Fibroblast of skin of right biceps (primary cell): ENCODE measurements at regions not wholly inside any gene's neighbourhood (a gene's known extent, or its start where the extent isn't known, plus 50 kb on each side); places are given as distances from the start of the nearest gene placed in this dataset.

Experiments used
- DNase-seq: peaks from one replicate; pipeline ENCODE4 v3.0.0-alpha.2; 2013

DNA sequence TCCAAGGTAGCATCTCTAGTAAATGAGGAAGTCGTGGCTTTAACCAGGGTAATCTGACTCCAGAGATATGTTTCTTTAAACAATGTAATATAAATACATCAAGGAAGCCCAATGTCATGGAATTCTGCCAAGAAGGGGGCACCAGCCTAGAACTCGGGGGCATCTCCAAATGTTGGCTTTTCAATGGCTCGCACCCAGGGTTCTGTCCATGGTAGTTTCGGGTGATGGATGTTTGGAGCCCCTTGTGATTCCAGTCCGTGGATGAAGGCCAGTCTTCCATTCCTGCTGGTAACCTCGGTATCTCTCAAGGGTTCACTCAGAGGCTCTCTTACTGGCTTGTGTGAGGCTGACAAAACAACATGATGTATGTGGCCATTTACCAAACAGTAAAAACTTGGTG is 91.7 kb upstream of the SPHKAP start:
- DNase-seq = no peak

DNA sequence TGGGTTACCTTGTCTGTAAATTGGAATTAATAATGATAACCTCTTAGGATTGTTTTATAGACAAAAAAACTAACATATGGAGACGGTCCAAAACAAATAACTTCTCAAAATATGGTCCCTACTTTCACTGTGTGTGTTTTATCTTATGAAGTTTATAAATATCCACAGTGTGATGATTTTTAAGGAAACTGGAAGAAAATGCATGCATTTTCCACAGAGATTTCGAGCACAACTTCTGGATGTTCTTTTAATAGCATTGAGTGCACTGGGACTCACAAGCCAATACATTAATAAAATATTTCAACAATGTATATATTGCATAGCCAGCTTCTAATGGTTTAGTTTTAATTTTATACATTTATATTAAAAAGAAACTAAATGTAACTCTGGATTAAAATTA is 87.9 kb upstream of the SPHKAP start:
- no peak for DNase-seq

DNA sequence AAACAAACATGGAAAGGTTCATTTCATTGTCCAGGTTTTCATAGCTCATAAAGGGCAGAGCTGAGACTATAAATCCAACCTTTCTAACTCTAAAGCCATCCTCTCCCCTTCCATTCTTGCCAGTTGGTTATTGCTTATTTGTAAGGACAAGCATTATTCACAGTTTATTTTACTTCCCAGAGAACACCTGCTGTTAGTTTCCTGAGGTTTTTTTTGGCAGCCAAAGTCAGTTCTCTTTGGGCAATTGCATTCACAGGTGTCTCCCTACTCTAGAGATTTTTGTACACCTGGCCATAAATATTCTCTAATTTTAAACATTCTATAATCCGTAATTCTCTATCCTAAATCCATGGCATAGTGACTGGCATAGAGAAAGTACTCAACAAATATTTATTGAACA is 87.3 kb upstream of the SPHKAP start:
- DNase-seq = no peak

DNA sequence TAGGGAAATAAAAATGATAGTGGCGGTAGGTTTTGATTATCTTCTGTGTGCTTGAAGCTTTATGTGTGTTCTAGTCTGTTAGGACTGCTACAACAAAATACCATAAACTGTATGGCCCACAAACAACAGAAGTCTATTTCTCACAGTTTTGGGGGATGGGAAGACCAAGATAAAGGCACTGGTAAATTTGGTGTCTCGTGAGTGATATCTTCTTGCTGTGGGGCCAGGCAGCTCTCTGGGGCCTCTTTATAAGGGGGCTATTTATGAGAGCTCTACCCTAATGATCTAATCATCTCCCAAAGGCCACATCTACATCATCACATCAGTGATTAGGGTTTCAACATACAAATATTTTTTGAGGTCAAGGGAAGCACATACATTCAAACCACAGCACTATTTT is 86.8 kb upstream of the SPHKAP start:
- no peak for DNase-seq

DNA sequence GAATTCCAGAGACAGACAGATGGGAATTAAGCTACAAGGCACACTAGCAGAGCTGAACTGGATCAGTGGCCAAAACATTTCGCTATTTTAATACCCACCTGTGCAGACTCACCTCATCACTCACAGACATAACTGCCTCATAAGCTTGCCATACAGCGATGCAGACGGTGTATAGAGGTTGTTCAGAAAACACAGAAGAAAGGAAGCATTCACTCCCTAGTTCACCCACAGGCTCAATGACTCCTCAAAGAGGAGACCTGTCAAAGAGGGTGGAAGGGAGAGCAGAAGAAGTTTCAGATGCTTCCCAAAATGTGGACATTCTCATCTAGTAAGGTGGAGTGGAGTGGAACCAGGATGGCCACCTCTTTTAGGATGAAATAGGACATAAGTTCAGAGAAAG is 81.7 kb upstream of the SPHKAP start:
- DNase-seq = no peak

GRCh38 chr2:228261546-228261945 is 80.1 kb upstream of the SPHKAP start:
- no peak for DNase-seq

- DNase-seq = no peak
These were observed 75.9 kb upstream of the SPHKAP start for GRCh38 chr2:228257379-228257778.

DNA sequence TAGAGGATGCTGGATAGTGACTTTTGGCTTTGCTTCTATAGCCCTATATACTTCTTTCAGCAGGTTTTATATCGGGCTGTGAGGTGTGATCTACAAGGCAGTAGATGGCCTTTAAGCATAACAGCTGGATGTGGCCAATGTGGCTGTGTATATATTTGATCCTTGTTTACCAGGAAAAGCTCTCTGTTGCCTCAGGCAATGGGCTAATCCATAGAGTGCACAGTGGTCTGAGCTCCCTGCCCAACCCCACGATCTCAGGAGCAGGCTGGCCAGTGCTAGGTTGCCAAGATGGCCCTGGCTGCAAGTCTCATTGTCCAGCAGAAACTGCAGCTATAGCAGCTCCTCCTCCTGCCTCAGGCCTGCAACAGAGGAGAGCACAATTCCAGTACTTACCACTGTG is 72.3 kb upstream of the SPHKAP start:
- no peak for DNase-seq

- no peak for DNase-seq
These were observed 65.8 kb upstream of the SPHKAP start for GRCh38 chr2:228247335-228247734.

DNA sequence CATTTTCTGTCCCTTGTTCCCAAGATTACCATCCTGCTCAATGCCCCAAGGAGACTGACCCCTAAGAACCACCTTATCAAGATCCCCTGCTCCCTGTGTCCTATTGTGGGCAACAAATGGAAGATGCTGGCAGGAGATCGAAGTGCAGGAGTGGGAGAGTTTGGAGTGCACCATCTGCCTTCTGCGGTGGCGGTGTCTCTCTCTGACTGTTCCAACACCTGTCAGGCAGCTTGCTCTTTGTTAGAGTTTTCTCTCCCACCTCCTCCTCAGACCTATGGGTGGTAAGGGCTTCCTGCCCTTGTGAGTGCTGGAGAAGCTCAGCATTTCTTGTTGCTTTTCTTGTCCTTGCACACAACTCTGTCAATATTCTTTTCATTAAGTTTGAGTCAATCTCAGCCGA is 64.1 kb upstream of the SPHKAP start:
- DNase-seq = no peak

DNA sequence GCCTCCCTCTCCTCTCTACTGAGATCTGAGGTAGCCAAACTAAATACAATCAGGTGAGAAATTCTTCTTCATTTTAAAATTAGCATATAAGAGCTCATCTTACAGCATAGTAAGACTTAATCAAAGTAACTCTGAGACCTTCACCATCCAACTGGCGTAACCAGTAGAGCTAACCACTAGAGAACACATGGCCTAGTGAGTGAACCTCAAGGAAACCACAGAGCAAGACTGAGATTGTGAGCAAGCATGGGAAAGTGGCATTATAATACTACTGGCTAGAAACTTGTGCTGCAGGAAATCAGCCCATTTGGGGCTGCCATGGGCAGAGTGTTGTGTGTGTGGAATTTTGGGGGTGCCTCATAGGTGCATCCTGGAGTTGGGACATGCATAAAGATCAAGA is 61.1 kb upstream of the SPHKAP start:
- no peak for DNase-seq

DNA sequence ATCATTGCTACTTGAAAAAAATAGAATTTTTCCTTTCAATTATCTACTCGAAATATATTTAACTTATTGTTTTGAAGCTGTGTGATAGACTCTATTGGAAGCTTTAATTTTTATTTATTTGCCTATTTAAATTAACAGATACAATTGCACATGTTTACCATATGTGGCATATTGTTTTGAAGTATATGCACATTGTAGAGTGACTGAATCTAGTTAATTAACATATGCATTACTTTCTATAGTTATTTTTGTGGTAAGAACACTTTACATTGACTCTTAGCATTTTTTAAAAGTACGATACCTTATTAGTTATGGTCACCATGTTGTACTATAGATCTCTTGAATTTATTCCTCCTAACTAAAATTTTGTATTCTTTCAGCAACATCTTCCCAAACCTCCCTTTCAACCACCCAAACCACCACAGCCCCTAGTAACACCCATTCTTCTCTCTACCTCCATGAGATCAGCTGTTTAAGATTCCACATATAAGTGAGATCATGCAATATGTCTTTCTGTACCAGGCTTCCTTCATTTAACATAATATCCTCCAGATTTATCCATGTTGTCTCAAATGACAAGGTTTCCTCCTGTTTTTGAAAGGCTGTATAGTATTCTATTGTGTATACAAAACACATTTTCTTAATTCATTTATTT is 58.5 kb upstream of the SPHKAP start:
- DNase-seq = no peak

GRCh38 chr2:228239207-228239906 is 57.9 kb upstream of the SPHKAP start:
- no peak for DNase-seq
